ENCODE measurements at regions not wholly inside any gene's neighbourhood (a gene's known extent, or its start where the extent isn't known, plus 50 kb on each side); places are given as distances from the start of the nearest gene placed in this dataset.

GRCh38 chr6:169885131-169885530 is 133.7 kb downstream of the ERMARD start:
- intact Hi-C loops (cut with DNase I), result no loop called here
- Histone ChIP-seq H3K9me3 (no peaks in the 10 kb centered on the region), H3K27ac (no peak overlapping the region), H3K4me3 (no peak overlapping the region), H3K36me3 (no peaks in the 10 kb centered on the region), H3K27me3 (no peaks in the 10 kb centered on the region), H3K4me1 (no peaks in the 10 kb centered on the region), H3K9ac (ENCODE audit: low read depth in 2 of 2, low read length in 2 of 2) (no peak overlapping the region)
- DNase-seq, result no peak
- TF ChIP-seq CTCF (IDR thresholded peaks at IDR 0.05), result no peak

- TF ChIP-seq CTCF (IDR thresholded peaks at IDR 0.05), result no peak
- H3K9me3 ChIP-seq, result no peaks in the 10 kb centered on the region
- no peak overlapping the region for H3K27ac ChIP-seq
- H3K36me3 ChIP-seq, result no peaks in the 10 kb centered on the region
- DNase-seq, result no peak
- no peaks in the 10 kb centered on the region for H3K4me1 ChIP-seq
- intact Hi-C loops (cut with DNase I), result no loop called here
- H3K4me3 ChIP-seq, result no peak overlapping the region
- no peaks in the 10 kb centered on the region for H3K27me3 ChIP-seq
- H3K9ac ChIP-seq (ENCODE audit: low read depth in 2 of 2, low read length in 2 of 2), result no peak overlapping the region
Observed at GRCh38 chr6:169884158-169884557, 132.7 kb downstream of the ERMARD start.

- no peaks in the 10 kb centered on the region for H3K27me3 ChIP-seq
- no peak overlapping the region for H3K27ac ChIP-seq
- no peak overlapping the region for H3K9ac ChIP-seq (ENCODE audit: low read depth in 2 of 2, low read length in 2 of 2)
- intact Hi-C loops (cut with DNase I), result no loop called here
- H3K9me3 ChIP-seq, result no peaks in the 10 kb centered on the region
- no peak for TF ChIP-seq CTCF (IDR thresholded peaks at IDR 0.05)
- no peak for DNase-seq
- H3K4me3 ChIP-seq, result no peak overlapping the region
- no peaks in the 10 kb centered on the region for H3K36me3 ChIP-seq
- no peaks in the 10 kb centered on the region for H3K4me1 ChIP-seq
Observed at GRCh38 chr6:169883316-169883715, 131.9 kb downstream of the ERMARD start.

GRCh38 chr6:169881976-169882375 is 130.6 kb downstream of the ERMARD start:
- Histone ChIP-seq H3K9ac (ENCODE audit: low read depth in 2 of 2, low read length in 2 of 2) (no peak overlapping the region), H3K4me3 (no peak overlapping the region), H3K4me1 (no peaks in the 10 kb centered on the region), H3K9me3 (no peaks in the 10 kb centered on the region), H3K36me3 (no peaks in the 10 kb centered on the region), H3K27ac (no peak overlapping the region), H3K27me3 (no peaks in the 10 kb centered on the region)
- DNase-seq, result no peak
- intact Hi-C loops (cut with DNase I), result no loop called here
- TF ChIP-seq CTCF (IDR thresholded peaks at IDR 0.05), result no peak

- no peak overlapping the region for H3K9ac ChIP-seq (ENCODE audit: low read depth in 2 of 2, low read length in 2 of 2)
- no peaks in the 10 kb centered on the region for H3K36me3 ChIP-seq
- no peak for TF ChIP-seq CTCF (IDR thresholded peaks at IDR 0.05)
- H3K9me3 ChIP-seq, result no peaks in the 10 kb centered on the region
- H3K27me3 ChIP-seq, result no peaks in the 10 kb centered on the region
- intact Hi-C loops (cut with DNase I), result no loop called here
- DNase-seq, result no peak
- H3K4me3 ChIP-seq, result no peak overlapping the region
- no peaks in the 10 kb centered on the region for H3K4me1 ChIP-seq
- no peak overlapping the region for H3K27ac ChIP-seq
Observed at GRCh38 chr6:169881398-169881797, 130.0 kb downstream of the ERMARD start.

GRCh38 chr6:169880516-169880915 is 129.1 kb downstream of the ERMARD start:
- no peak for TF ChIP-seq CTCF (IDR thresholded peaks at IDR 0.05)
- intact Hi-C loops (cut with DNase I), result no loop called here

More at GRCh38 chr6:169880516-169880915, 129.1 kb downstream of the ERMARD start:
- Histone ChIP-seq H3K4me1 (no peaks in the 10 kb centered on the region), H3K4me3 (no peak overlapping the region), H3K9me3 (no peaks in the 10 kb centered on the region), H3K27ac (no peak overlapping the region), H3K36me3 (no peaks in the 10 kb centered on the region), H3K9ac (ENCODE audit: low read depth in 2 of 2, low read length in 2 of 2) (no peak overlapping the region), H3K27me3 (no peaks in the 10 kb centered on the region)
- DNase-seq, result peak; percentile 1

Data from colonic mucosa (tissue), 4 donors.